H1 (cell line): ENCODE measurements at regions not wholly inside any gene's neighbourhood (a gene's known extent, or its start where the extent isn't known, plus 50 kb on each side); places are given as distances from the start of the nearest gene placed in this dataset.

Experiments used
- CEBPB ChIP-seq: IDR thresholded peaks from 2 replicates; pipeline ENCODE4 v1.6.1; 2012; ENCODE audit warnings: low read depth, low read length
- EZH2 ChIP-seq: fragments of 200-600 bp; sonication (generic); IDR thresholded peaks from 2 replicates; pipeline ENCODE4 v1.7.1; 2012; ENCODE audit warnings: low read depth, mild to moderate bottlenecking, moderate library complexity, low read length, inconsistent platforms; ENCODE audit not compliant: severe bottlenecking
- MAFK ChIP-seq: IDR thresholded peaks from 2 replicates; pipeline ENCODE4 v1.6.1; 2012; ENCODE audit warnings: low read depth, mild to moderate bottlenecking, improper control_type of control experiment, low read length
- POLR2A ChIP-seq, 2 experiments: IDR thresholded peaks; 1 replicate in 1 of 2; 2 replicates in 1 of 2; pipeline ENCODE4 v1.6.1; 2011; ENCODE audit warnings: low read depth in 2 of 2, low read length in 2 of 2, mild to moderate bottlenecking in 2 of 2; ENCODE audit errors: control extremely low read depth in 1 of 2
- POLR2AphosphoS5 ChIP-seq: IDR thresholded peaks from 2 replicates; pipeline ENCODE4 v1.6.1; 2011; ENCODE audit warnings: low read depth, low read length
- SIN3A ChIP-seq, 2 experiments: IDR thresholded peaks in 1 of 2; conservative IDR thresholded peaks in 1 of 2; 2 replicates each; pipeline ENCODE4 v1.6.1; 2011 to 2012; ENCODE audit warnings: low read length in 2 of 2, improper control_type of control experiment in 1 of 2, low read depth in 1 of 2, mild to moderate bottlenecking in 1 of 2
- SP1 ChIP-seq: IDR thresholded peaks from 2 replicates; pipeline ENCODE4 v1.6.1; 2011; ENCODE audit warnings: low read depth, low read length
- YY1 ChIP-seq: IDR thresholded peaks from 2 replicates; pipeline ENCODE4 v1.6.1; 2011; ENCODE audit warnings: low read depth, mild to moderate bottlenecking, low read length
- TF ChIP-seq, protein P1 (sequence below), 3 experiments: IDR thresholded peaks; 1 replicate in 2 of 3; 2 replicates in 1 of 3; pipeline versions ENCODE4 v1.5.1 to v1.6.1; 2011; ENCODE audit warnings: low read length in 3 of 3, mild to moderate bottlenecking in 3 of 3, inconsistent platforms in 2 of 3, low read depth in 1 of 3, moderate library complexity in 1 of 3; ENCODE audit not compliant: insufficient read depth in 1 of 3; ENCODE audit errors: control extremely low read depth in 1 of 3

DNA sequence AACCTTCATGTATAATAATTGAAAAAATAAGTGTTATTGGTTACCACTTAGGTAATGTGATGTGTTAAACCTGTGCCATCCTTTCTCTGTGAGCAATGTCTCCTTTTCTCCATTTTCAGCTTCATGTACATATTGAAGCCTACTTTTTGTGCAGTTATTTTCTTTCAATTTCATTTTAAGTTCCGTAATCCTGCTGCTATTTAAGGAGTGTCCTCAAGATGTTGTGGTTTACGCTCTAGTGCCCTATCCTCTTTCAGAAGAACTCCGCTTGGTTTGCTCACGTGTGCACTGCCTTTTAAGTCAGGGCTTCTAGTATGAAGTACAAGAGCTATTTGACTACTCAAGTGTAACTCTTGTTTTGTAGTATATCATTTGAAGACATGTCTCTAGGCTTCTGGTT lies 2253.2 kb upstream of the TENM3 start:
- TF ChIP-seq SP1 (no peak), MAFK (no peak), EZH2 (no peak), CEBPB (no peak), POLR2A (IDR thresholded peaks at IDR 0.05; ENCODE audit: control extremely low read depth in 1 of 2, low read depth in 2 of 2, low read length in 2 of 2) (no peak), POLR2AphosphoS5 (no peak), SIN3A (conservative IDR thresholded peaks at IDR 0.05 in 1 of 2, IDR thresholded peaks at IDR 0.05 in 1 of 2; ENCODE audit: low read depth in 1 of 2, low read length in 2 of 2) (no peak), YY1 (no peak)
- TF ChIP-seq, protein P1, sequence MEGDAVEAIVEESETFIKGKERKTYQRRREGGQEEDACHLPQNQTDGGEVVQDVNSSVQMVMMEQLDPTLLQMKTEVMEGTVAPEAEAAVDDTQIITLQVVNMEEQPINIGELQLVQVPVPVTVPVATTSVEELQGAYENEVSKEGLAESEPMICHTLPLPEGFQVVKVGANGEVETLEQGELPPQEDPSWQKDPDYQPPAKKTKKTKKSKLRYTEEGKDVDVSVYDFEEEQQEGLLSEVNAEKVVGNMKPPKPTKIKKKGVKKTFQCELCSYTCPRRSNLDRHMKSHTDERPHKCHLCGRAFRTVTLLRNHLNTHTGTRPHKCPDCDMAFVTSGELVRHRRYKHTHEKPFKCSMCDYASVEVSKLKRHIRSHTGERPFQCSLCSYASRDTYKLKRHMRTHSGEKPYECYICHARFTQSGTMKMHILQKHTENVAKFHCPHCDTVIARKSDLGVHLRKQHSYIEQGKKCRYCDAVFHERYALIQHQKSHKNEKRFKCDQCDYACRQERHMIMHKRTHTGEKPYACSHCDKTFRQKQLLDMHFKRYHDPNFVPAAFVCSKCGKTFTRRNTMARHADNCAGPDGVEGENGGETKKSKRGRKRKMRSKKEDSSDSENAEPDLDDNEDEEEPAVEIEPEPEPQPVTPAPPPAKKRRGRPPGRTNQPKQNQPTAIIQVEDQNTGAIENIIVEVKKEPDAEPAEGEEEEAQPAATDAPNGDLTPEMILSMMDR (IDR thresholded peaks at IDR 0.05; ENCODE audit: control extremely low read depth in 1 of 3, insufficient read depth in 1 of 3, low read depth in 1 of 3, low read length in 3 of 3): no peak
